AG04449 (cell line): ENCODE measurements at regions not wholly inside any gene's neighbourhood (a gene's known extent, or its start where the extent isn't known, plus 50 kb on each side); places are given as distances from the start of the nearest gene placed in this dataset.
"Not testable (repeated sequence)": the region's sequence is repeated elsewhere in the genome, so short reads cannot be mapped to it uniquely, and the experiment has no call there.

ENCODE experiments used
- CTCF ChIA-PET: fragments of 350-600 bp; formaldehyde crosslinking; extraction: SDS; loops from one replicate; lab custom pipeline; 2021; ENCODE audit warnings: antibody characterized with exemption; lab: Yijun Ruan, JAX
- POLR2A ChIA-PET: fragments of 400-600, 350-600 bp; formaldehyde crosslinking; extraction: SDS; loops from one replicate; lab custom pipeline; 2020; ENCODE audit warnings: antibody characterized with exemption, inconsistent platforms; lab: Yijun Ruan, JAX
- DNase-seq: peaks from one replicate; pipeline ENCODE4 v3.0.0-alpha.2; 2010; ENCODE audit warnings: low read depth, low spot score
- H3K4me3 ChIP-seq: 2 replicates; pipeline ENCODE4 v1.5.1; 2011; ENCODE audit warnings: low read depth, mild to moderate bottlenecking, control low read depth, low read length
- CTCF ChIP-seq: IDR thresholded peaks from one replicate; pipeline ENCODE4 v1.5.1; 2011; ENCODE audit warnings: mild to moderate bottlenecking, moderate library complexity, low read length, control low read depth, inconsistent platforms; ENCODE audit not compliant: insufficient read depth; ENCODE audit errors: missing control alignments

GRCh38 chr3:20573175-20573574, 387.2 kb upstream of the SGO1 start:
- no peak for TF ChIP-seq CTCF
- DNase-seq, result peak; percentile 49
- CTCF ChIA-PET, result no interaction called here
- POLR2A ChIA-PET, result no interaction called here
- no peak overlapping the region for H3K4me3 ChIP-seq

GRCh38 chr3:20572473-20572872, 386.5 kb upstream of the SGO1 start:
- CTCF ChIA-PET, result no interaction called here
- POLR2A ChIA-PET, result no interaction called here
- no peak for DNase-seq
- TF ChIP-seq CTCF, result no peak
- no peak overlapping the region for H3K4me3 ChIP-seq

GRCh38 chr3:20569310-20569709, 383.3 kb upstream of the SGO1 start:
- no peak overlapping the region for H3K4me3 ChIP-seq
- TF ChIP-seq CTCF, result no peak
- ChIA-PET POLR2A (no interaction called here), CTCF (no interaction called here)
- no peak for DNase-seq

GRCh38 chr3:20564966-20565365, 379.0 kb upstream of the SGO1 start:
- POLR2A ChIA-PET, result no interaction called here
- CTCF ChIA-PET, result no interaction called here
- no peak for TF ChIP-seq CTCF
- H3K4me3 ChIP-seq, result no peak overlapping the region
- DNase-seq, result no peak

- POLR2A ChIA-PET, result no interaction called here
- CTCF ChIA-PET, result no interaction called here
- no peak for TF ChIP-seq CTCF
- no peak for DNase-seq
- H3K4me3 ChIP-seq, result no peak overlapping the region
Observed at GRCh38 chr3:20563985-20564384, 378.0 kb upstream of the SGO1 start.

GRCh38 chr3:20563251-20563650, 377.2 kb upstream of the SGO1 start:
- TF ChIP-seq CTCF, result no peak
- no peak for DNase-seq
- no peak overlapping the region for H3K4me3 ChIP-seq
- ChIA-PET CTCF (no interaction called here), POLR2A (no interaction called here)

GRCh38 chr3:20561166-20561565, 375.2 kb upstream of the SGO1 start:
- POLR2A ChIA-PET, result no interaction called here
- CTCF ChIA-PET, result no interaction called here
- TF ChIP-seq CTCF, result no peak
- DNase-seq, result no peak
- H3K4me3 ChIP-seq, result no peak overlapping the region

- POLR2A ChIA-PET, DNase-seq, CTCF ChIA-PET, H3K4me3 ChIP-seq: not testable (repeated sequence)
Observed at GRCh38 chr3:20560446-20560845, 374.4 kb upstream of the SGO1 start.
